GM23248 (cell line): ENCODE measurements at regions not wholly inside any gene's neighbourhood (a gene's known extent, or its start where the extent isn't known, plus 50 kb on each side); places are given as distances from the start of the nearest gene placed in this dataset.

Experiments
- EZH2 ChIP-seq: fragments of 200-600 bp; sonication (generic); IDR thresholded peaks from 2 replicates; pipeline ENCODE4 v1.6.1; 2018; ENCODE audit warnings: antibody characterized with exemption, mild to moderate bottlenecking; ENCODE audit not compliant: insufficient read depth, poor library complexity, severe bottlenecking
- EZH2phosphoT487 ChIP-seq: fragments of 200-600 bp; sonication (generic); IDR thresholded peaks from 2 replicates; pipeline ENCODE4 v1.6.1; 2018; ENCODE audit warnings: antibody characterized with exemption, moderate library complexity, mild to moderate bottlenecking, low read depth; ENCODE audit not compliant: insufficient read depth

GRCh38 chr10:78703593-78703992, 365.2 kb upstream of the ZMIZ1 start:
- TF ChIP-seq EZH2phosphoT487 = no peak
- no peak for TF ChIP-seq EZH2
